ENCODE measurements at regions not wholly inside any gene's neighbourhood (a gene's known extent, or its start where the extent isn't known, plus 50 kb on each side); places are given as distances from the start of the nearest gene placed in this dataset.

- WGBS, 2 donors (ENCODE audit: low coverage in 1 of 2): 69 to 81% methylated on average over 6 of the region's 7 CpGs
- Histone ChIP-seq H3K27me3 (no peaks in the 10 kb centered on the region), H3K36me3 (no peaks in the 10 kb centered on the region), H3K4me3 (no peak overlapping the region), H3K4me1 (no peaks in the 10 kb centered on the region), H3K9me3 (no peaks in the 10 kb centered on the region), H3K27ac (no peak overlapping the region)
- no peak for ATAC-seq
- no peak for TF ChIP-seq EP300 (IDR thresholded peaks at IDR 0.05)
- TF ChIP-seq CTCF (IDR thresholded peaks at IDR 0.05): no peak
- no peak for TF ChIP-seq POLR2A (IDR thresholded peaks at IDR 0.05)
- TF ChIP-seq POLR2AphosphoS5 (IDR thresholded peaks at IDR 0.05): no peak
These were observed 135.1 kb upstream of the MAGI3 start for GRCh38 chr1:113255038-113255719.

- WGBS, 2 donors (ENCODE audit: low coverage in 1 of 2): 53 to 62% methylated on average over 7 to 8 of the region's 8 CpGs
- no peaks in the 10 kb centered on the region for H3K4me1 ChIP-seq
- H3K4me3 ChIP-seq: no peak overlapping the region
- no peak for ATAC-seq
- no peaks in the 10 kb centered on the region for H3K9me3 ChIP-seq
- no peak overlapping the region for H3K27ac ChIP-seq
- H3K36me3 ChIP-seq: no peaks in the 10 kb centered on the region
- H3K27me3 ChIP-seq: no peaks in the 10 kb centered on the region
- no peak for TF ChIP-seq CTCF (IDR thresholded peaks at IDR 0.05)
- no peak for TF ChIP-seq EP300 (IDR thresholded peaks at IDR 0.05)
- TF ChIP-seq POLR2A (IDR thresholded peaks at IDR 0.05): no peak
- TF ChIP-seq POLR2AphosphoS5 (IDR thresholded peaks at IDR 0.05): no peak
These were observed 134.5 kb upstream of the MAGI3 start for GRCh38 chr1:113255720-113256347.

- Histone ChIP-seq H3K27ac (no peak overlapping the region), H3K4me1 (no peaks in the 10 kb centered on the region), H3K4me3 (no peak overlapping the region), H3K9me3 (no peaks in the 10 kb centered on the region), H3K36me3 (no peaks in the 10 kb centered on the region), H3K27me3 (no peaks in the 10 kb centered on the region)
- no peak for TF ChIP-seq POLR2AphosphoS5 (IDR thresholded peaks at IDR 0.05)
- TF ChIP-seq CTCF (IDR thresholded peaks at IDR 0.05): no peak
- TF ChIP-seq POLR2A (IDR thresholded peaks at IDR 0.05): no peak
- no peak for TF ChIP-seq EP300 (IDR thresholded peaks at IDR 0.05)
- 70 to 72% methylated on average over 2 of the region's 2 CpGs for WGBS, 2 donors (ENCODE audit: low coverage in 1 of 2)
- ATAC-seq: no peak
These were observed 134.0 kb upstream of the MAGI3 start for GRCh38 chr1:113256348-113256729.

- Histone ChIP-seq H3K9me3 (no peaks in the 10 kb centered on the region), H3K27me3 (no peaks in the 10 kb centered on the region), H3K27ac (no peak overlapping the region), H3K4me1 (no peaks in the 10 kb centered on the region), H3K36me3 (no peaks in the 10 kb centered on the region), H3K4me3 (no peak overlapping the region)
- no peak for ATAC-seq
- TF ChIP-seq EP300 (IDR thresholded peaks at IDR 0.05): no peak
- TF ChIP-seq POLR2AphosphoS5 (IDR thresholded peaks at IDR 0.05): no peak
- no peak for TF ChIP-seq POLR2A (IDR thresholded peaks at IDR 0.05)
- no peak for TF ChIP-seq CTCF (IDR thresholded peaks at IDR 0.05)
- WGBS, 2 donors (ENCODE audit: low coverage in 1 of 2): 100% methylated on average over 1 to 2 of the region's 2 CpGs
These were observed 130.3 kb upstream of the MAGI3 start for GRCh38 chr1:113259988-113260387.

GRCh38 chr1:113265196-113265595 is 125.1 kb upstream of the MAGI3 start:
- Histone ChIP-seq H3K36me3 (no peaks in the 10 kb centered on the region), H3K4me1 (no peaks in the 10 kb centered on the region), H3K9me3 (no peaks in the 10 kb centered on the region), H3K4me3 (no peak overlapping the region), H3K27me3 (no peaks in the 10 kb centered on the region), H3K27ac (no peak overlapping the region)
- 55 to 90% methylated on average over 2 of the region's 2 CpGs for WGBS, 2 donors (ENCODE audit: low coverage in 1 of 2)
- ATAC-seq: no peak
- TF ChIP-seq POLR2AphosphoS5 (IDR thresholded peaks at IDR 0.05) (no peak), EP300 (IDR thresholded peaks at IDR 0.05) (no peak), POLR2A (IDR thresholded peaks at IDR 0.05) (no peak), CTCF (IDR thresholded peaks at IDR 0.05) (no peak)

Measured in gastroesophageal sphincter (tissue), 4 donors.